COLO668 (cell line): ENCODE measurements at regions not wholly inside any gene's neighbourhood (a gene's known extent, or its start where the extent isn't known, plus 50 kb on each side); places are given as distances from the start of the nearest gene placed in this dataset.
"Not testable (repeated sequence)": the region's sequence is repeated elsewhere in the genome, so short reads cannot be mapped to it uniquely, and the experiment has no call there.

Experiments
- DNase-seq: peaks from one replicate; lab custom pipeline; 2025; ENCODE audit not compliant: unreplicated experiment; lab: John Stamatoyannopoulos, UW

DNA sequence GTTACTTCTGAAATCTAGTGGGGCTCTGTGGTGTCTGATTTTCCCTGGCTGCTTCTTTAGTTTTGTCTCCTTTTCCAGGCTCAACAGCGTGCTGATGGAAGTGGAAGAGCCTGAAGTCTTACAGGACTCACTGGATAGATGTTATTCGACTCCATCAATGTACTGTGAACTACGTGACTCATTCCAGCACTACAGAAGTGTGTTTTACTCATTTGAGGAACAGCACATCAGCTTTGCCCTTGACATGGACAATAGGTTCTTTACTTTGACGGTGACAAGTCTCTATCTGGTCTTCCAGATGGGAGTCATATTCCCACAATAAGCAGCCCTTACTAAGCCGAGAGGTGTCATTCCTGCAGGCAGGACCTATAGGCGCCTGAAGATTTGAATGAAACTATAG, 51.1 kb downstream of the NBPF8 start:
- DNase-seq = not testable (repeated sequence)

DNA sequence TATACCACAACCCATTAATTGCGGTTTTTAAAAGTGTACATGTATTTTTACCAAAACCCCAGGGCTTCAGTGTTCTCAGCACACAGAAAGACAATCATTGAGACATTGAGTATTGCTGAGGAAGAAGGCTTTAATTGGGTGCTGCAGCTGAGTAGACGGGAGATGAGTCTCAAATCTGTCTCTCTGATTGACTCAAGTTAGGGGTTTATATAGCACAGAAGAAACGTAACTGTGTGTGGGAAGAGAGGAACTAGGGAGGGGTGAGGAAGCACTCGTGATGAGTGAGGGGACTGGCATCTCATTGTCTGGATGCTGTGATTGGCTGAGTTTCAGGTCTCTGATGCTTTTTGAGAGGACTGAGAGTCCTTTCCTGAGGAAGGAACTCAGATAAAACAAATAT, 62.8 kb downstream of the NBPF8 start:
- DNase-seq = not testable (repeated sequence)

DNA sequence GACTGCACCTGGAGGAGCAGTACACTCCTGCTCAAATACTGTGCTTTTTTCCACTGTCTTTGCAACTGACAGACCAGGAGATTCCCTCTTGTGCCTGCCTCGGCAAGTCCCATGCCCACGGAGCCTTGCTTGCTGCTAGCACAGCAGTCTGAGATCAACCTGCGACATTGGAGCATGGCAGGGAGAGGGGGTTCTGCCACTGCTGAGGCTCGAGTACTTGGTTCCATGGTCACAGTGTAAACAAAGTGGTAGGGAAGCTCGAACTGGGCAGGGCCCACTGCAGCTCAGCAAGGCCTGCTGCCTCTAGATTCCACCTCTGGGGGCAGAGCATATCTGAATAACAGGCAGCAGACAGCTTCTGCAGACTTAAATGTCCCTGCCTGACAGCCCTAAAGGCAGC, 63.6 kb downstream of the NBPF8 start:
- not testable (repeated sequence) for DNase-seq

DNA sequence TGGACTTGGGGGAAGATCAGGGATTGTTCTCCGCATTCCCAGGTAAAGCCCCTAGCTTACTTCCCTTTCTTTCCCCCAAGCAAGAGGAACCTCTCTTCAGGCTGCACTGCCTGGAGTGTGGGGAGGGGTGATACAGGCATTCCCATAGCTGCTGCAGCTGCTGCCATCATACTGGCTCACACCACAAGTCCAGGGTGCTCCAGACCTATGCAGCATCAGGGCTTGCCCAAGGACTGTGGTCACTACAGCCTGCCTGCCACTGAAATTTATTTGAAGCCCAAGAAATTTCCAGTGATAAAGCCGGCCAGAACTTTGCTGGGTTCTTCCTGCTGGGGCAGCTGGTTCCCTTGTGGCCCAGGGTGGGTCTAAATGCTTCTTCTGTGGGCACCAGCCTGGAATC, 72.7 kb downstream of the NBPF8 start:
- DNase-seq = not testable (repeated sequence)

DNA sequence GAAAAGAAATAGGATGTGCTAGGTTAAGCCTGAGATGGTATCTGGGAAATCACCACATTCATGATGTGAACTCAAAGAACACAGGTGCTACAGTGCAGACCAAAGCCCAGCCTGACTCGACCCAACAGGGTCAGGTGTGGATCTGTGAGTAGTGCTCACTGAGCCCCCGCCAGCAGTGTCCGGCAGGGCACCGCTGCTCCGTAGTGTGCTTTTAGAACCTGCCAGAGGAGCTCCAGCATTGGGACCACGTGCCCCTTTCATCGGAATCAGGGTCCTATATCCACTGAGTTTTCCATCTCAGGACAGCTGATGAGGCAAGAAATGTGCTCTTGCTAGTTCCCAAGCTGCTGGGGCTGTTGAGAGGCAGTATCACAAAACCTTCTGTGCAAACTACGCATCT, 74.4 kb downstream of the NBPF8 start:
- not testable (repeated sequence) for DNase-seq

DNA sequence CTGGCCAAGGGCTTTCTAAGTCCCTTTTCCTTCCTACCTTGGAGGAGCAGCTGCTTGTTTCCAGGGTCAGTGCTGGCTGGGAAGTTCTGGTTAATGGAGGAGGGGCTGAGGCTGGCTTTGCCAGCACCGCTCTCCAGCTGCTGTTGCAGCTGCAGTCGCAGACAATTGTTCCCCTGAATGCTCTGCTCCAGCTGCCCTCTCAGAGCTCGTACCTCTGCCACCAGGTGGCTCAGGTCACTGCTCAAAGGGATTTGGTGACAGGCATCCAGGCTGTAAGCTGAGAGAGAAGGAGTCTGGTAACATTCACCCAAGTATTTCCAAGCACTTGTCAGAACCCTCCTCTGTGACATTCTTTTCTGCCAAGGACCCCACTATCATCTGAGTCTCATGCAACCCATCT, 82.3 kb downstream of the NBPF8 start:
- DNase-seq = peak; percentile 9

DNA sequence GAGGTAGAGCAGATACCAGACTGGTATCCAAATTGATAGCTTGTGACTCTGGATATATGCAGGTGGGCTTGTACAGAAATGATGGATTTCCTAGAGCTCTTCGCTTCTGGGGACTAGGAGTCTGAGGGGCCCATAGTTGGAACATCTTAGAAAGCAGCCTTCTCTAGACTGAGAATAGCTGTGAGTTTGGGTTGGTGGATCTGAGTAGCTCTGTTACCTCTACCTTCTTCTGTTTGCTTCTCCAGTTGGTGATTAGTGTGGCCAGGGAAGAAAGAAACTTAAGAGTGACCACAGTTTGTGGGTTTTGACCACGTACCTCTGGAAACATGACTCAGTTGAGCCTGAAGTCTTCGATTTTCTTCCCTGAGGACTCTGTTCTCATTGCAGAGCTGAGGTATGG, 88.4 kb downstream of the NBPF8 start:
- not testable (repeated sequence) for DNase-seq

DNA sequence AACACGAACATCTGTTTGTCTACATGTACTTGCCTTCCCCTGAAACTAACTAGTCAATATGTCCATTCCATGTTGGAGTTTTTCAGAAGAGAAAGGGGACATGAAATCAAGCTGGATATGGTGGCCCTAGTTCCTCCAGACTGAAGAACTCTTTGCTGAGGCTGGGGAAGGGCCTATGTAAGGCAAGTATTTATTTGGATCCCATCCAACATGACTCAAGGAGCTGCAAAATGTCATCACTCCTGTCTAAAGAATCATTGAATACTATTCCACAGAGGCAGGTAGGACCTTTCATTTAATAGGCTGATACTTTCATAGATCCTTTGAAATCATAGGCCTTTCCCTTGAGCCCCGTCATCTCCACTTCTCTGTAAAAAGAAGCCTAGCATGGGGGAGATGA, 91.5 kb downstream of the NBPF8 start:
- not testable (repeated sequence) for DNase-seq

DNA sequence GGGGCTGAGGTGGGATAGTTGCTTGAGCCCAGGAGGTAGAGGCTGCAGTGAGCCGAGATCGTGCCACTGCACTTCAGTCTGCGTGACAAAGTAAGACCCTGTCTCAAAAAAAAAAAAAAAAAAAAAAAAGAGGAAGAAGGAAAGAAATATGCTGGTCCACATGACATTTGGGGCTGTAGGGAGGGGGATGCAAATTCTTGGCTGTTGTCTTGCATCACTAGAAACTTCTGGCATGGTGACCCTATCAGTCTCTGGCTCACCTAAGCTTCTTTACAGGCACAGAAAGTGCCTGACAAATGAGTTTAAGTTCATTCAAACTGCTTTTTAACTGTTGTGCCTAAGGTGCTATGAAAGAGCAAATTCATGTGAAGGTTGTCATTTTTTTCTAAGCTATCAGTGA, 93.5 kb downstream of the NBPF8 start:
- not testable (repeated sequence) for DNase-seq

DNA sequence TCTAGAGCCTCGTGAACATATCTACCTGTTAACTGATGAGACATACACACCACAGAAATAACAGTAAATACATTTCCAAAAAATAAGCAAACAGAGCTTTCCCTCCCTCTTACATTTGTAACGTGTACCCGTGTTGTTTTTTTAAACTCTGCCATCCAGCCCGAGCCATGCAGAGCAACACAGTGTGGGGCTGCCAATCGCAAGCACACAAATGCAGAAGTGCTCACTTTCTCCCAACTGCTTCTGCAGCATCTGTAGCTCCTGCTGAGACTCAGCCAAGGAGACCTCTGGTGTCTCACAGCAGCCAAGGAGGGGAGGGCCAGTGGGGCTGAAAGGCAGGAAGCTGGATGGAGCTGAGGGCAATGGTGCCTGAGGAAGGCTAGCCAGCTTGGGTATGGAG, 94.4 kb downstream of the NBPF8 start:
- not testable (repeated sequence) for DNase-seq

DNA sequence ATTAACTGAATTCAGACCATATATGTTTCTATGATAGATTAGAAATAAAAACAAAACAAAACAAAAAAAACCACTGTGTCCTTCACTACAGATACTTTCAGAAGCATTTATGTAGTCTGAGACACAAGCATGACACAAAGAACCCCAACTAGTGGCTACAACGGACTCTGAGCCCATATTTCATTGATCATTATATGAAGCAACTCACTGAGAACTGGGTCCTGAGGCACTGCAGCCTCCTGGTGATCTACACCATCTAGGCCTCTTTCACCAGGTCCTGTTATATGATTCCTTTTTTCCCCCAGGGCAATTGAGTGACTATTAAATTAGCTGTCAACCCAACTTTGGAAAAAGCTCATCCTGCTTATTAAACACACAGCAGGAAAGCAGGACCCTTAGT, 98.3 kb downstream of the NBPF8 start:
- not testable (repeated sequence) for DNase-seq

DNA sequence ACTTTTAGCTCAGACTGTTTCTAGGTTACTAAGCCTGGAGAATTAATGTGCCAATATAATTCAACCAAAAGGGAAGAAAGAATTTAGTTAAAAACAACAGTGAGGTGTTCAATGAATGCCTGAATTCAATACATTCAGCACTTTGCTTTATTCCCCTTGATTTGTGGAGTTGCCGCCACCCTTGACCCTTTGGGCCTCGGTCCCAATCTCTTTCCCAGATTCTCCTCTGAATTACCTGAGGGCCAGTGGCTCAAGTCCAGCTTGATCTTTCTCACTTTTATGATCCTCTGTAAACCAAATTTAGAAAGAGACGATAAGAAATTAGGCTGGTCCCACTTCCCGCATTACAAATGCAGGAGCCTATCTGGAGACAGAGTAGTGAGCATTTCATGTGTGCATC, 98.7 kb downstream of the NBPF8 start:
- DNase-seq = not testable (repeated sequence)

DNA sequence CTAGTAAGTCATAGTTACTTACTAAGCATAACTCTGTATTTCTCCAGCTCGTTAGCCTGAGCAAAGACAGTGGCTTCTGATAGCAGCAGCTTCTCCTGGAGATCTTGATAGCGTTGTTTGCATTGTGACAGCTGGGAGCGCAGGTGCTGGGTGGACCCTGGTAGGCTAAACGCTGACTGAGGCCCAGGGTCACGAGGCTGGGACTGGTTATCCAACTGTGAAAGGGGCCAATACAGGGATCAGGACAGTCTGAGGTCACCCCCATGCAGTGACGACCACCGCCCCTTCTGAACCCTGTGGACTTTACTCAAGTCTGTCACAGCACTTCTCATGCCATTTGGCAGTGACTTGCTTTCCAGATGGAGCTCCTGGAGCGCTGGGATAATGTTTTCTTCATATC, 104.4 kb downstream of the NBPF8 start:
- not testable (repeated sequence) for DNase-seq

DNA sequence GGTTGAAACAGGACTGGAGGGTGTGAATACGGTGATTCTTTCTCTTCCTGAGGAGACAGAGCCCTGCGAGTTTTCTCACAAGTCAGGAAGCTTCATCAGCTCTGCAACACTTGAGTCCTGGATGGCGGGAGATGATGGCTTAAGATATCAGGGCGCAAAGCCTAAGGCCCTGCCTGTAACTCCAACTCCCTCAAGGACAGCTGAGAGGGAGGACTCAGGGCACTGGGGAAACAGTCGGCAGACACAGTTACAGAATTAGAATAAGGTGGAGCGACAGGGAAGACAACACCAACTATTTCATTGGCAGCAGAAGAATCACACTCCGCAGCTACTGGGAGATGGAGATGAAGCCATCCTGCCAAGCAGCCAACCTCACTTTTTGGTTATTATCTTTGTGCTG, 109.6 kb downstream of the NBPF8 start:
- DNase-seq = not testable (repeated sequence)

DNA sequence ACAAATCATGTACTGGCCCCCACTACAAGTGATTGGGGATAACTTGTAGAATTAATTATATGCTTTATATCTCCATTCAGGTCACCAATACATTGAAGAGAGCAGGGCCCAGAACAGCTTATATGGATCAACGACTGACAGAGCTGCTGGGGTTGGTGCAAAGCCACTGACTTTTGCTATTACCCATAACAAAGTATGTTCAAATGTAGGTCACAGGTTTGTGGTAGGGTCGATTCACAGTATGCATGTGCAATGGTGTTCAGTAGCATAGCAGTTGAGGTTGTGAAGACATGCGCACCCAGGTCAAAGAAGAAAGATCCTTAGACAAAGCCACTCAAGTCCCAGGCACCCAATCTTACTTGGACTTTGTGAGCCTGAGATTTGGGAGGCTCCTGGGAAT, 110.6 kb downstream of the NBPF8 start:
- not testable (repeated sequence) for DNase-seq

DNA sequence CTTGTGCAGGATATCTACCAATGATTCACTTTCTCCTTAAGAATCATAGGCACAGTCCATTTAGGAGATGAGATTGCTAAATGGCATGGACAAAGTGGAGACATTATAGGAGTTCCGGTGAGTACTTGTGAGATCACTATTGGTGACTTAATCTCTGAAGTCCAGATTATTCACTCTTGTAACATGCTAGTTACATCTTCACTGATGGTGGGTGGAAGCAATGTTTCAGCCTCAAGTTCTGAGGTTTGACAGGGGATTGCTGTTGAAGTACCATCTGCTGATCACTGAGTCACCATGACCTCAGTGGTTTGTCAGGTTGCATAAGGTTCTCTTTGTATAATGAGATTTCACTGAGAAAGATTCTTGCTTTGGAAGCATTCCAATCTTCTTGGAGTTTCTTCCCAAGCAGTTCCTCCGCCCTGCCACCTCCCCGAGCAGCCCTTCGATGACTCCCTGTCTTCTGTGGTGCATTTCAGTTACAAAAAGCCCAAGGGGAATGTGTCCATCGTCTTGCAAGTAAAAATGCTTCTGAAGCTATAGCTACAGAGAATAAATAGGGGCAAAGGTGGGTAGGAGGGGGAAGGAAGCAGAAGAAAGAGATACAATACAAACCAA, 114.7 kb downstream of the NBPF8 start:
- not testable (repeated sequence) for DNase-seq

DNA sequence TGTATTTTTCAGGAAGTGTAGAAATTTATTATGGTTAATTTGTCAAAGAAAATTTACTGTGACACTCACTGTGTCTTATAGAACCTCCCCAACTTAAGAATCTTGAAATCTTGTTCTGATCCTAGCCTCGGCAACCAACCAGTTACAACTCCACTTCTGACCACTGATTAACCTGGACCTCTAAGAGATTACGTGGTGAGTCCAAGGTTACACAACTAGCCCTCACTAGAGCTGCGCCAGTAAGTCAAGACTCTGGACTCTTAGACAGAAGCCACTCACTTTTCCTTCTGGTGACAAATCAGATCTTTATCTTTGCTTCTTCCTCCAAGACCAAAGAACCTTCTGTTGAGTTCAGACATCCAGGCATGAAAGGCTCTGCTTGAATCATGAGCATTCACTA, 116.6 kb downstream of the NBPF8 start:
- DNase-seq = not testable (repeated sequence)

DNA sequence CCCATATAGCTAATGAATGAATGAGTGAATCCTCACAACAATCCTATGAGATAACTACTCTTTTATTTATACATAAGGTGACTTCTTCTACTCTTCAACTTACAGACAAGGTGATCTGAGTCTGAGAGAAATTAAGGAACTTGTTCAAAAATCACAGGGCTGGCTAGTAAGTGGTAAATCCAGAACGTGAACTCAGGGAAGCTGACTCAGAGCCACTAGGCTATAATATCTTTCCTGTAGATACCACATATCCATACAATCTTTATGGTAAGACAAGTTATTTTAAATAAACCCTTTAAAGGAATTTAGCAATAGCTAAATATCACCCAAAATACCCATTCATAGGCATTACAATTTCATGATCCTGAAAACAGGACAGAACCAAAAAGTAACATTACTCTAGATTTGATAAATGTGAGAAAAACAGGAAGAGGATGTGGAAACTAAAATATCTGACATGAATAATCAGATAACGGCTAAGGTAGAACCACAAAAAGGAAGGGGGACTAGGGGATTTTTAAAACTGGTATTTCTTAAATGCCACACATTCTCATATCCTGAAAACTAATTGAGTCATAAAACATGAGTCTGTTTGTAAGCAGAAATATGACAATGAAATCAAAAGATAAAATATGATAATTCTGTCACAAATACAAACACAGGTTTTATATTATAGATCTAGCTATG, 119.7 kb downstream of the NBPF8 start:
- not testable (repeated sequence) for DNase-seq

DNA sequence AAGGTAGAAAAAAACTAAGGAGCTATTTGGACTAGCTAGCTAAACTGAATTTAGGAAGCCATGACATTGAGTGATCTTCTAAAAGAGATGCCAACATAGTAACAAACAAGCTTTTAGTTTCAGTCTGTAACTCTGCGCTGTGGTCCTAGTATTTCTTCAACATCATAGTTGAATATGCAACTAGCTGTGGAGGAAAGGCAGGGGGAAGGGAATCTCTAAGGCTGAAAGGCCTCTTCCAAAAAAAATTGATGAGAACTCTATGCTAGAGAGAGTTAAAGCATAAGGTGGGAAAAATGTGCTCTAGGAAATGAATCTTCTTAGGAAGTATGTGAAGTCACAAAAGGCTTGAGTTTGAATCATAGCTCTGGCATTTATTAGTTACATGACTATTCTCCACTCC, 120.2 kb downstream of the NBPF8 start:
- DNase-seq = not testable (repeated sequence)

DNA sequence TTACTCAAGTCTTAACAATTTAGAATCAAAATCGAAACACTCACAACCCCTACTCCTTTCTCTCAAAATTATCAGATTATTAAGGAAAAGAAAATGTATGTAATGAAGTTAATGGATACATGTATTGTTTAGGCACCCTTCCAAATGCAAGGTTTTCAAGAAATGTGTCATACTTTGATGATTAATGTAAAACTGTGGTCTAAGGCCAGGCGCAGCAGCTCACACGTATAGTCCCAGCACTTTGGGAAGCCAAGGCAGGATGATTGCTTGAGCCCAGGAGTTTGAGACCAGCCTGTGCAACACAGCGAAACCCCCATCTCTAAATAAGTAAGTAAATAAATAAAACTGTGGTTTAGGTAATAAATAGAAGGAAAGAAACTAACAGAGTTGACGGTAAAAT, 126.6 kb downstream of the NBPF8 start:
- not testable (repeated sequence) for DNase-seq

DNA sequence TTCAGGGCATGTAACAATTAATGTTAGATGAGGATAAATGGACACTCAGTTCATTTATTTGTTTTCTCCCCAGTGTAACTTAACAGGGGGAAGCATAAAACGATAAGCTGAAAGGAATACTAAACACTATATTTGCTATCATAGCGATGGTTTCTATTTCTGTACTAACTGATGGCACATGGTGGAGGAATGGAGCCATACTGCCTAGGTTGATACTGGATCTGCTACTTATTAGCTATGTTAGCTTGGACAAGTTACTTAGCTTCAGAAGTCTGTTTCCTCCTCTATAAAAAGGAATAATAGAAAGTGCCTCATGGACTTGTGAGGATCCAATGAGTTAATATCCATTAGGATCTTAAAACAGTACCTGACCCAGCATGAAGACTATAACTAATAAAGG, 127.5 kb downstream of the NBPF8 start:
- not testable (repeated sequence) for DNase-seq

DNA sequence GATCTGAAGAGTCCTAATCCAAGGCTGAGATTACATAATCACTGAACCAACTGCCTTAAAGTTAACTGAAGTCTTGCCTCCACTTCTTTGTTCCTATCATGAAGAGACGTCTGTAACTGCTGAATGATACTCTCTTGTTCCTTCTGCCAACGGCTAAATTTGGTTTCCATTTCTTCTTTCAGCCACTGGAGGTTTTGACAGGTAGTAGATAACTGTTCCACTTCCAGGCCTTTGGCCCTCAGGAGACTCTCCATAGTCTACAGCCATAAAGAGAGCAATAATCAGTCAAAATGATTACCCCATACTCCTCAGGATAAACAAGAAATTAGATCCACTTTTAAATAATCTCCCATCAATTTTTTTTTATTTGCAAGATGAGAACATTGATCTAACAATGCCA, 128.1 kb downstream of the NBPF8 start:
- DNase-seq = not testable (repeated sequence)

DNA sequence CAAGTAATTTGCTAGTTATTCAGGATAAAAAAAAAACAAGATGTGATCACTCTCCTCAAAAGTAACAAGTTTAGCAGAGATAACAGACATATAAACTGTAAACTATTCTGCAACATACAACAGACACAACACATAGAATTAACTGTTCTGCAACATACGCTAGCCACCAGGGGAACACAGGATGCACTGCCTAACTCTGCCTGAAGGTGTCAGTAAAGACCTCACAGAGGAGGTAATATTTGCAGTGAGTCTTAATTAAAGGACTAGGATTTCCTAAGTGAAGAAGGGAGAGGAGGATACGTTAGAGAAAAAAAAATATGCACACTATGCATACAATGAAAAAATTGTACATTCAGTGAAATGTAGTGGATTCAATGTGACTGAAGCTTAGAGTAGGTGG, 129.6 kb downstream of the NBPF8 start:
- DNase-seq = not testable (repeated sequence)
